ENCODE measurements at regions not wholly inside any gene's neighbourhood (a gene's known extent, or its start where the extent isn't known, plus 50 kb on each side); places are given as distances from the start of the nearest gene placed in this dataset.

DNA sequence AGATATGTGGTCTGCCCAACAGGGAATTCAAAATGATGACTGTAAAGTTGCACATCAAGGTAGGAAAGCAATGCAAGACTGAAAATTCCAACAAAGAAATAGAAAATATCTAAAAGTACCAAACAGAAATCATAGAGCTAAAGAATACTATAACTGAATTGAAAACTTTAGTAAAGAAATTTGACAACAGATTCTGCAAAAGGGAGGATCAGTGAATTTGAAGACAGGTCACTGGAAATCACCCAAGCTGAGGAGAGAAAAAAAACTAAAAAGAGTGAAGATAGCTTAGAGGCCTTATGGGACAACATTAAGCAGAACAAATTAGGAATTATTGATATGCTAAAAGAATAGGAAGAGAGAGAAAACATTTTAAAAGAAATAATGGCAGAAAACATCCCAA is 240.6 kb downstream of the SNX13 start:
- DNase-seq = no peak

DNA sequence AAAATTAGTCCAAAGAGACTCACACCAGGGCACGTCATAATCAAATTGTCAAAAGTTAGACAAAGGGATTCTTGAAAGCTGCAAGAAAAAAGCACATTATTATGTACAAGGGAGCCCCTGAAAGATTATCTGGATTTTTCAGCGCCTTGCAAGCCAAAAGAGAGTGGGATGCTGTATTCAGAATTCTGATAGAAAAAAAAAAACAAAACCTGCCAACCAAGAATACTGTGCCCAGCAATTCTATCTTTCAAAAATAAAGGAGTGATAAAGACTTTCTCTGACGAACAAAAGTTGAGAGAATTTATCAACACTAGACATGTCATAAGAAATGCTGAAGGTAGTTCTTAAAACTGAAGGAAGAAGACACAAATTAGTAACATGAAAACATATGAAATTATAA is 240.2 kb downstream of the SNX13 start:
- no peak for DNase-seq

DNA sequence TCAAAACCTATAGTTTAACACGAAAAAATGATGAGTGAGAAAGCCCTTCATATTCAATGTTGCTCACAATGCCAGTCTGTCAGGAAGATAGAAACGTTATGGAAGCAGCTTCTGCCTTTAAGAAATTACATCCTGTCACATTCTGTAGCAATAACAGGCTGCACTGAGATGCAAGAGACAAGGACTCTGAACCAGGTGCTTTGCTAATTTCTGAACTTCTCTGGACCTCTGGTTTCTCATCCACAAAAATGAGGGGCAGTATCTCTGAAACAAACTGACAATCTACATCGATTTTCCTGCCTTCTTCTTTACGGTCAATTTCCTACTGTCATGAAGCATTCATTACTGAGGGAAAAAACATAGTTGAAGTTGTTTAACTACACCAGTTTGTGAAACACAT is 234.0 kb downstream of the SNX13 start:
- DNase-seq = no peak

DNA sequence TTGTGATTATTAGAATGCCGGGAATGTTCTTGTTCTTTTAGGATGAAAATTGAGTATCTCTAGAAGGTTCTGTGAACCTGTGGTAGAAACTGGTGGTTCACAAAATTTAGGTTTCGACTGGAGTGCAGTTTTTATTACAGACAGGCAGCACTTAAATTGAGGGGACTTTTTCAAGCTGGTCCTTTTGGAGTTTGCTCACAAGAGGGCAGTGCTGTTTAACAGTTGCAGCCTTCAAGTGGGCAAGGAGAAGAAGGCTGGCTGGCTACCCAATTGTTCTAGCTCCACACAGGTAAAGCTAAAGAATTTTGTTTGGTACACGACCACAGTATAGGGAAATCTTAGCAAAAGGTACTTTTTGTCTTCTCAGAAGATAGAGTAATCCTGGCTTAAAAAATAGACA is 233.6 kb downstream of the SNX13 start:
- DNase-seq = peak; percentile 22

DNA sequence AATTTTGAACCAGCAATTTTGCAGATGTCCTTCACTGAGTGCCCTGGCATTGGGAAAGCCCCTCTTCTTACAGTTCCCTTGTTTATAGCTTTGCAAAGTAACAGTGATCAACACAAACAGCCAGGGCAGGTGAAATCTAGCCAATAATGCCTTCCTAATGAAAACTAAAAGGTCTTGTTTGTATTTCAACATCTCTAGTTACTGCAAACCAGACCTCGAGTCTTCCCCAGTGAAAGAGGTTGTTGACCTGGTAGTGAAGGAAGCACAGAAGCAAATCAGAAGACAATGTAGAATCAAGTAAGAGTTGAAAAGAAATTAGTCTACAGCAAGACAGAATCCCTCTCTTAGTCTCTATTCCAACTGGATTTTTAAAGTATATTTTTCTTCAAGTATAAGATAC is 231.2 kb downstream of the SNX13 start:
- no peak for DNase-seq

DNA sequence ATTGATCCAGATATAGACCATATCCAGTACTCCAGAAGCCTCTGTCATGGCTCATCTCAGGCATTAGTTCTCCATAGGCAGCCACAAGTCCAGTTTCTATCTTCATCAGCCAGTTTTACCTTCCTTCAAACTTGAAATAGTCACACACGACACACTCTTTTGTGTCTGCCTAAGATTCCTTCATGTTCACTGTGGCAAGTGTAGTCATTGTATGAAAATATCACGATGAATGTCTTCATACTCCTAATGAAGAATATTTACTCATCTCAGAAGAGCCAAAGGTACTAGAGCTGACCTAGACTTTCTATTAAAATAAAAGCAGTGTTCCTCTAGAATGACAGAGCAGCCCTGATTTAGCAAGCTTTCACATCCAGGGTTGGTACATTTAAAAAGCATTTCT is 230.7 kb downstream of the SNX13 start:
- no peak for DNase-seq

DNA sequence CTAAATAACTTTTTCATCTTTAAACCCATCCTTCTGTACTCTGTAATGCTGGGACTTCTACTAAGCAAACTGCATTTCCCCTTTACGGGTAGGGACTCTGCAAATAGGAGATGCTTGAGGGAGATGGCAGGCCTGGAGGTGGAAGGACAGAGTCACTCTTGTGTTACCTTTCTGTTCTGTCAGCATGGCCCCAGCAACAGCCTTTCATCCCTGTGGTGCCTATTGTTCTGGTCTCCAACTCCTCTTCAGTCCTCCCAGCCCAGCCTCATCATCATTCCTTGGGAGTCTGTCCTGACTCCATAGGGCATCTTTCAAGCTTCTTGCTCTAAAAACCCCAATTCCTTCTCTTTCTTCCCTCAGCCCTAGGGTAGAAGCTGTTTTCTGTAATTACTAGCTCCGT is 230.0 kb downstream of the SNX13 start:
- DNase-seq = no peak

DNA sequence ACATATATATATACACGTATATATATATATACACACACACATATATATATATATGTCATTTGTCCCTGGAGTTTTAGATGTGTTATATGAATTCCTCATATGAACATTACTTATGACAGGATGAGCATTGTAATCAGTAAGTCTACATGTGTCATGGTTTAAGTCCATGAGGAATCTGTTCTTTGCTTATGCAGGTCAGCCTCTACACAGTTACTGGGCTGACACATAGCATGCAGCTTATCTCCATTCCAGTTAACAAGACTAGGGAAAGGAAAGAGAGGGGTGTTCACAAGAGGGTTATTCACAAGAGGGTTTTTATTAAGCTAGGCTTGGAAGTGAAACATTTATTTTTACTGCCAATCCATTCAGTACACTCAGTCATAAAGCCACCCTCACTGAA is 226.7 kb downstream of the SNX13 start:
- no peak for DNase-seq

DNA sequence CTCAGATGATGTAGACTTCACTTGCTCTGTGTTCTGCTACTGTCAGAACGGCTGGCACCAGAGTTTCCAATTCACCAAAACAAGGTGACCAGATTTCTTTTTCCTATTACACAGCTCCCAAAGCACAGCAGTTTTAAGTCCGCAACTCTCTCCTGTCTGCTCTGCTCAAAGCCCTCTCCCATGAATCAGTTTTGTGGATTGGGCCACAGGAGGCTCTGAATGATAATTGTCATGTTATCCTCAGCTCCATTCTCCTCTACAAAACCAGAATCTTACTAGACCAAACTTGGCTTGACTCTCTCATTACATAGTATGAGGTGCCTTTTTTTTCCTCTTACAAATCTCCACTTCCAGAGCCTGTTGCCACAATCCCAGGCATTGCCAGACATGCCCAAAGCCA is 223.5 kb downstream of the SNX13 start:
- DNase-seq = no peak

DNA sequence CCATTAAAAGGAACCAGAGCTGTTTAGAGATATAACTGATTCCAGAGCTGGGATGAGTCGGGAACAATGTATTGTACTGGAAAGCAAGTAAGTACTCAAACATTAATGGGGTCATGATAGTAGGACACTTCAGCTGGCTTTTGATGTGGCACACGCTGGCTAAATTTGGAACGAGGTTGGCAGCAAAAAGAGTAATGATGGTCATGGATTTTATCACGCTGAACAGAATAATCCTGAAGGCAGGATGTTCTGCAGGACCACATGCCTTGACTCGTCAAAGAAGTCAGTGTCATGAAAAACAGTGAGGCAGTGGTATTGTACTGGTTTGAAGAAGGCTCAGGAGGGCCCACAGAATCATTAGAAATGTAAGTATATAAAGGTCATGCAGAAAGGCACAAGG is 220.3 kb downstream of the SNX13 start:
- DNase-seq = no peak

DNA sequence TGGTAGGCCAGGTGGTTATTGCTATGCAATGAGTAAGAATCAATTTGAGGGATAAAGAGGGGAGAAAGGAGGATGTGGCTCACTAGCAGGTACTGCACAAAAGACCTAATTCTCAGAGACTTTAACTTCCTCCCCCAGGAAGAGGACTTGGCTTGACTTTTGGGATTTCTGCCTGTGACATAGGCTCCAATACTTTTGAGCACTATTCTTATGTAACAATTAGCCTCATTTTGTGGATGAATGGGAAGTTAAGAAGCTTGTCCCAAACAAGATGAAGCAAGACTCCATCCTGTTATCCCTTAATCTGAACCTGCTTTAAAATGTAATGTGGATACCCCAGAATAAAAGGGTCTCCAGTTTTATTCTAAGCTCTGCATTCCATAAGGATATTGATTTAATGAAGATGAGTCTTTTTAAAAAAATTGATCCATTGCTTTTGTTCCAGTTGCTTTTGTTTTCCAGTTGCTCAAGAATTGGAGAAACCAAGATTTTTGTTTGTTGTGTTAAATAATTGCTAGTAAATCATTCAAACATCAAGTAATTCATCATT is 218.5 kb downstream of the SNX13 start:
- no peak for DNase-seq

DNA sequence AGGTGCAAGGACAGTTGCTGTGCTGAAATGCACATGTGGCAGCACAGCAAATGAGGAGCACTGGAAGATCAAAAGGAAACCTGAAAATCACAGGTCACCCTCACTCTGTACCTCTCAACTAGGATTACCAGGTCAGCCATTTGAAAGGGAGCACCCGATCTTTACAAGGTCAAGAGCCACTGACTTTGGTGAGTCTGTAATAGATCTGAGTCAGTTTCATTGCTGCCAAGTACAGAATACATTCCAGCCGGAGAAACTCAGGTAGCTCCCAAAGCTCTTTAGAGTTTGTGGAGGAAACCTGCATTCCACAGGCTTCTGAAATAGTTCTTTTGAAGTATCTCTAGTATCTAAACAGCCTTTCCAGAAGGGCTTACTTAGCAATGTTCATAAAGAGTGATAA is 217.5 kb downstream of the SNX13 start:
- DNase-seq = no peak

DNA sequence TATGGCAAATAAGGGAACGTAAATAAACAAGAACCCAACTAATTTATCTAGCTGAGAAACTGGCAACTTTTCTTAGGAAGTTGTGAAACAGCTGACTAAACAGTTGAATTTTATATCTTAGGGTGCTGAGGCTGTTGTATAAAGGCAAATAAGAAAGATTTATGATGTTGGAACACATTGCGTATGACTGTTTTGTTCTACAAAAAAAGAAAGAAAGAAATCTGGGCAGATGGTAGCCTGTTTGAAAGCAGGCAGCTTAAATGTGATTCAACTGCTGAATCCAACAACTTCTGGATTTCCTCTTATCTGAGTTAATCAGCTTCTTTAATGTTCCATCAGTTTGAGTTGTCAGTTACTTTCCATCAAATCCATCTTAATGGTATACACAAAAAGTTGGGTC is 214.5 kb downstream of the SNX13 start:
- no peak for DNase-seq

DNA sequence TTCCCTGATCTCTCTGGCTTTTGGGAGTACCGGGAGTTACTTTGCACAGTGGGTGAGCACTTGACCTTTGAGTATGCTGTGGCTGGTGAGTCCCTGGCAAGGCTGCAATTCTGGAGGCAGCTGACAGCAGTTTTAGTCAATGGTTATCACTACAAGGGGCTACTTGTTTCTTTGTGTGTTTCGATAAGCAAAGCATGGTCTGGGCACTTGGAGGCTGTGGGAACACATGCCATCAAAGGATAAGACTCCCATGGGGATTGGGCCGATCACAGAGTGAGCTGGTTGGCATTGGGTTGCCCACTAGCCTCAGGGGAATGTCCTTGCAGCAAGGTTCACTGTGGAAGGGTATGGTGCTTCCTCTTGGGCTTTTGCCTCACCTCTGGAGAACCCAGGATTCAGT is 208.2 kb downstream of the SNX13 start:
- DNase-seq = no peak

Measured in stimulated activated CD4-positive, alpha-beta T cell treated with anti-CD3 and anti-CD28 coated beads, Interleukin-4, amount 100 ng/mL, for 24 hours (primary cell).